Retinal pigment epithelial cell (primary cell): ENCODE measurements at regions not wholly inside any gene's neighbourhood (a gene's known extent, or its start where the extent isn't known, plus 50 kb on each side); places are given as distances from the start of the nearest gene placed in this dataset.

ENCODE experiments used
- DNase-seq: peaks from one replicate; pipeline ENCODE4 v3.0.0-alpha.2; 2010; ENCODE audit warnings: low read depth
- H3K4me3 ChIP-seq: 2 replicates; pipeline ENCODE4 v1.5.1; 2011; ENCODE audit warnings: mild to moderate bottlenecking, low read length, control low read depth, moderate library complexity
- TF ChIP-seq, protein P1 (sequence below): conservative IDR thresholded peaks from 2 replicates; pipeline ENCODE4 v1.5.1; 2011; ENCODE audit warnings: low read depth, low read length, control low read depth, inconsistent platforms

DNA sequence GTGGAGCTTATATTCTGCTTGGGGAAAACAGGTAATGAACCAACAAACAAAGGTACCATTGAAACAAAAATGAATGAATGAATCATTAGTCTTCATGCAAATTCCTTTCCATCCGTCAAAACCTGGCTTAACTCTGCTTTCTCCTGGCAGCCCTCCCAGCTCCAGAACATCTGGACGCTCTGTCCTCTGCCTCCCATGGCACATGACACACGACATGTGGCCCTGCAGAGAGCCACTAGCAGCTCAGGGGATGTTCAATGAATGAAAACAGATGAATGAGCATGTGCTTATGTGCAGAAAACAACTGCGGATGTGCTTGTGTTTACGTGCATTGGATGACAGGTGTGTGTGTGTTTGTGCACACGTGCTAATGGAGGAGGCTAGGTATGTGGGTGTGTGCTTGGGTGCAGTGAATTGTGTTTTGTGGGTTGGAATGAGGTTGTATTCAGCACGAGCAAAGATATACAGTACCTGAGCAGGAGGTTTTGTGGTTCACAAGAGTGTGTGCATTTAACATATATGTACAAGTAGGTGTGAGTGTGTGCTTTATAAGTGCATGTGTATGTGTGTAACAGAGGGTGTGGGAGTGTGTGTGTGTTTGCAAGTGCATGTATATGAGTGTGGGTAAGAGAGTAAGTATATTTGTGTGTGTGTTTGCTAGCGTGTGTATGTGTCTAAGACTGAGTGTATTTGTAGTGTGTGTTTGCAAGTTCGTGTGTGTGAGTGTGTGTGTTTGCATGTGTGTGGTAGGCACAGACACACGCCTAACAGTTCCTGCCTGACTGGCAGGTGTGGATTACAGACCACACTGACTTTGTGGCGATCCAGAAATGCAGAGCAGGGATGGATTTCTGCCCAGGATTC, 374.1 kb upstream of the SULF2 start:
- no peak overlapping the region for H3K4me3 ChIP-seq
- TF ChIP-seq, protein P1, sequence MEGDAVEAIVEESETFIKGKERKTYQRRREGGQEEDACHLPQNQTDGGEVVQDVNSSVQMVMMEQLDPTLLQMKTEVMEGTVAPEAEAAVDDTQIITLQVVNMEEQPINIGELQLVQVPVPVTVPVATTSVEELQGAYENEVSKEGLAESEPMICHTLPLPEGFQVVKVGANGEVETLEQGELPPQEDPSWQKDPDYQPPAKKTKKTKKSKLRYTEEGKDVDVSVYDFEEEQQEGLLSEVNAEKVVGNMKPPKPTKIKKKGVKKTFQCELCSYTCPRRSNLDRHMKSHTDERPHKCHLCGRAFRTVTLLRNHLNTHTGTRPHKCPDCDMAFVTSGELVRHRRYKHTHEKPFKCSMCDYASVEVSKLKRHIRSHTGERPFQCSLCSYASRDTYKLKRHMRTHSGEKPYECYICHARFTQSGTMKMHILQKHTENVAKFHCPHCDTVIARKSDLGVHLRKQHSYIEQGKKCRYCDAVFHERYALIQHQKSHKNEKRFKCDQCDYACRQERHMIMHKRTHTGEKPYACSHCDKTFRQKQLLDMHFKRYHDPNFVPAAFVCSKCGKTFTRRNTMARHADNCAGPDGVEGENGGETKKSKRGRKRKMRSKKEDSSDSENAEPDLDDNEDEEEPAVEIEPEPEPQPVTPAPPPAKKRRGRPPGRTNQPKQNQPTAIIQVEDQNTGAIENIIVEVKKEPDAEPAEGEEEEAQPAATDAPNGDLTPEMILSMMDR, result no peak
- DNase-seq, result no peak

DNA sequence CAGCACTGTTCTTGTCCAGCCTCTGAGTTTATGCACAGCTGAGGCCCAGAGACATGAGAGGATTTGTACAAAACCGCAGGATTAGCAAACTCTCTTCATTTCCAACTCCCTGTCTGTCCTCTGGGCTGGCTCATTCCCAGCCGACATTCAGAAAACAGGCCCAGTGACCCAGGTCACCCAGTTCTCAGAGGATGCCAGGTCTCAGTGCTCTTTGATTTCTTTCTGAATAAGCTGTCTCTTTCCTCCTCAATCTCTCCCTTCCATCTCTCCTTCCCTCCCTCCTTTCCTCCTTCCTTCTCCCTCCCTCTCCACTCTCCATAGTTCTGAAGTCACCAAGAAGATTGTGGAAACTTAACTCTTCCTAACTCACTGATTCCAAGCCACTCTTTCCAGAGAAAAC, 372.7 kb upstream of the SULF2 start:
- TF ChIP-seq, protein P1, result no peak
- peak; percentile 21 for DNase-seq
- no peak overlapping the region for H3K4me3 ChIP-seq

DNA sequence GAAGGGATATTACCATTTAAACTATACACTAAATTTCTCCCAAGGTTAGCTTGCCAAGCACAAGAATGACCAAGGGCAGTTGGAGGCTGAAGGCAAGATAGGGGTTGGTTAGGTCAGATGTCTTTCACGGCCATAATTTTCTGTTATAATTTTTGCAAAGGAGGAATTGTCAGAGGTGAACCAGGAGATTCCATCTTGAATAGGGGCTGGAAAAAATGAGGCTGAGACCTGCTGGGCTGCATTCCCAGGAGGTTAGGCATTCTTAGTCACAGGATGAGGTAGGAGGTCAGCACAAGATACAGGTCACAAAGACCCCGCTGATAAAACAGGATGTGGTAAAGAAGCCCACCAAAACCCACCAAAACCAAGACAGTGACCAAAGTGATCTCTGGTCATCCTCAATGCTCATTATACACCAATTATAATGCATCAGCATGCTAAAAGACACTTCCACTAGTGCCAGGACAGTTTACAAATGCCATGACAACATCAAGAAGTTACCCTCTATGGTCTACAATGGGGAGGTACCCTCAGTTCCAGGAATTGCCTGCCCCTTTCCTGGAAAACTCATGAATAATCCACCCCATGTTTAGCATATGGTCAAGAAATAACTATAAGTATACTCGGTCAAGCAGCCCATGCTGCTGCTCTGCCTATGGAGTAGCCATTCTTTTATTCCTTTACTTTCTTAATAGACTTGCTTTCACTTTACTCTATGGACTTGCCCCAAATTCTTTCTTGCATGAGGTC, 371.8 kb upstream of the SULF2 start:
- TF ChIP-seq, protein P1, result no peak

DNA sequence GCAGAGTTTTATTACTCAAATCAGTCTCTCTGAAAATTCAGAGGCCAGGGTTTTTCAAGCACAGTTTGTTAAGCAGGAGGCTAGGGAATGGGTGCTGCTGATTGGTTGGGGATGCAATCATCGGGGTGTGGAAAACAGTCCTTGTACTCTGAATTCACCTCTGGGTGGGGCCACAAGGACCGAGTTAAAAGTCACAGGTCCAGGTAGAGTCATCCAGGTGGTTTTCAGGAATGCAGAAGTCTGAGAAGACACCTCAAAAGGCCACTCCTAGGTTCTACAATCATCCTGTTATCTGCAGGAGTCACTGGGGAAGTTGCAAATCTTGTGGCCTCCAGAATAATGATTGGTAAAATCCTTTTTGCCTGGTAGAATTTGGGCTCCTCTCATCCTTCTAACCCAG, 371.2 kb upstream of the SULF2 start:
- DNase-seq, result no peak
- TF ChIP-seq, protein P1, result no peak
- H3K4me3 ChIP-seq, result no peak overlapping the region

More for the DNA sequence above, 371.8 kb upstream of the SULF2 start:
- H3K4me3 ChIP-seq, result no peak overlapping the region
- DNase-seq, result no peak

DNA sequence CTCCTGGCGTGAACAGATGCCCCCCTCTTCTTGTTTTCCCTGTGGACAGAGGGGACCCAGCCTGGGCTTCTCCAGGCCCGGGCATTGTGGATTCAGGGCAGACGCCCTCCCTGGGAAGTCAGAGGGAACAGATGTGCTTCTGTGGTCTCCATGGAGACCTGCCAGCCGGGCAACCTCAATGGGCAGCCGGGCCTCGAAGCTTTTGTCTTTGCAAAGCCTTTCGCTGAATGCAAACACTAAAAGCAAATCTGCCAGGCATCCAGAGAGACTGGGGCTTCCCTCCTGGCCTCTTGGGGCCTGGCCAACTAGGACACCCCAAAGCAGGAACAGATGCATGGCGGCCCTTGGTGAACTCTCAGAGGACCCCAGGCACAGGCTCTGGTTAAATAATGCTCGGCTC, 370.0 kb upstream of the SULF2 start:
- DNase-seq, result no peak
- no peak overlapping the region for H3K4me3 ChIP-seq
- TF ChIP-seq, protein P1, result no peak

DNA sequence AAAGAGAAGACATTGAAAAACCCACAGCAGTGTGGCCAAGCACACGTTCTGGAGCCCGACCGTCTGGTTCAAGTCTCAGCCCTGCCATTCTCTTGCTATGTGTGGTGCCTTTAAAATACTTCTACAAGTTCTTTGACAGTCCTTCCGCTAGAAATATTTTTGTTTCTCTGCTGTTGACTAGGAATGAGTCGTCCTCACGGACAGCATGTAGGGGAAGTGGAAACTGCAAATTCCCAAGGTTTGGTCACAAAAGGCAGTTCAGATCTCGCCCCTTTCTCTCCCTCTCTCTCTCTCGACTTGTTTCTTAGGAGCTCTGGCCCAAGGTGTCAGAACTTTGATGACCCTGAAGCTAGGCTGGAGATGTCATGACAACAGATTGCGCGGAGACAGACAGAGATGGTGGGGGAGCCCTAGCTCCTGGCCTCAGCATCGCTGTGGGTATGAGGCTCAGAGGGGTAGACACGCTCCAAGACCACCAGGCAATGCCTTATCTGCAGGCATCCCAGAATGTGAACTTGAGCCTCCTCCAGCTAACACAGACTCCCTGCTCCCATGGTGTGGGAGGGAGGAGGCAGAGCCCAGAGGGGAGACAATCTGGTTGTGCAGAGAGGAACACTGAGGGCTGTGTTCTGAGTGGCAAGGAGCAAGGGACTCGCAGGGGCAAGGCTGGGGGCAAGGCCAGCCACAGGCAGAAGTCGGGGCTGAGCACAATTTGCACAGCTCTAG, 368.9 kb upstream of the SULF2 start:
- H3K4me3 ChIP-seq, result no peak overlapping the region
- TF ChIP-seq, protein P1, result no peak
- DNase-seq, result no peak
